Progenitor cell of endocrine pancreas (in vitro differentiated cells): ENCODE measurements at regions not wholly inside any gene's neighbourhood (a gene's known extent, or its start where the extent isn't known, plus 50 kb on each side); places are given as distances from the start of the nearest gene placed in this dataset.
A peak's percentile ranks its signal among the peaks of the same experiment; 100 is the strongest.

ENCODE experiments used
- DNase-seq: peaks from one replicate; pipeline ENCODE4 v3.0.0; 2021; ENCODE audit warnings: low spot score; ENCODE audit not compliant: unreplicated experiment
- H3K27ac Mint-ChIP-seq: 2 replicates; pipeline ENCODE4 v1.8.0; 2021; ENCODE audit warnings: mild to moderate bottlenecking, moderate library complexity, mixed read lengths
- H3K27me3 Mint-ChIP-seq: 2 replicates; pipeline ENCODE4 v1.8.0; 2021; ENCODE audit warnings: mixed read lengths
- H3K36me3 Mint-ChIP-seq: 2 replicates; pipeline ENCODE4 v1.8.0; 2022; ENCODE audit warnings: mixed read lengths; ENCODE audit not compliant: insufficient read depth
- H3K4me1 Mint-ChIP-seq: 2 replicates; pipeline ENCODE4 v1.8.0; 2021; ENCODE audit warnings: low read depth, mixed read lengths
- H3K4me3 Mint-ChIP-seq: 2 replicates; pipeline ENCODE4 v1.8.0; 2021; ENCODE audit warnings: low read depth, mild to moderate bottlenecking, moderate library complexity, mixed read lengths
- H3K9me3 Mint-ChIP-seq: 2 replicates; pipeline ENCODE4 v1.8.0; 2021; ENCODE audit warnings: low read depth, mixed read lengths
- CTCF ChIP-seq: fragments of 200-600 bp; sonication (generic); IDR thresholded peaks from one replicate; pipeline ENCODE4 v1.5.0; 2021; ENCODE audit warnings: antibody characterized with exemption, mild to moderate bottlenecking; ENCODE audit not compliant: unreplicated experiment

GRCh38 chr10:112871021-112871420, 79.0 kb upstream of the TCF7L2 start:
- no peak overlapping the region for H3K27ac Mint-ChIP-seq
- no peak for TF ChIP-seq CTCF
- H3K9me3 Mint-ChIP-seq, result peaks cover 16% of the 10 kb centered on the region
- H3K27me3 Mint-ChIP-seq, result no peaks in the 10 kb centered on the region
- peaks cover 5% of the 10 kb centered on the region for H3K36me3 Mint-ChIP-seq
- H3K4me1 Mint-ChIP-seq, result no peaks in the 10 kb centered on the region
- no peak for DNase-seq
- H3K4me3 Mint-ChIP-seq, result no peak overlapping the region

- no peak overlapping the region for H3K4me3 Mint-ChIP-seq
- peaks cover 5% of the 10 kb centered on the region for H3K36me3 Mint-ChIP-seq
- no peak for DNase-seq
These were observed 77.3 kb upstream of the TCF7L2 start for GRCh38 chr10:112872728-112873127.

GRCh38 chr10:112873541-112873940, 76.5 kb upstream of the TCF7L2 start:
- H3K9me3 Mint-ChIP-seq, result peaks cover 12% of the 10 kb centered on the region
- no peaks in the 10 kb centered on the region for H3K27me3 Mint-ChIP-seq
- no peak for DNase-seq
- TF ChIP-seq CTCF, result no peak
- H3K27ac Mint-ChIP-seq, result no peak overlapping the region
- H3K36me3 Mint-ChIP-seq, result peaks cover 5% of the 10 kb centered on the region
- no peak overlapping the region for H3K4me3 Mint-ChIP-seq
- peaks cover 3% of the 10 kb centered on the region for H3K4me1 Mint-ChIP-seq

More at GRCh38 chr10:112872728-112873127, 77.3 kb upstream of the TCF7L2 start:
- H3K4me1 Mint-ChIP-seq, result peaks cover 3% of the 10 kb centered on the region
- no peaks in the 10 kb centered on the region for H3K27me3 Mint-ChIP-seq
- H3K27ac Mint-ChIP-seq, result no peak overlapping the region
- TF ChIP-seq CTCF, result peak; percentile 12
- H3K9me3 Mint-ChIP-seq, result peaks cover 12% of the 10 kb centered on the region

- no peak for DNase-seq
- no peaks in the 10 kb centered on the region for H3K27me3 Mint-ChIP-seq
- no peak overlapping the region for H3K27ac Mint-ChIP-seq
- peaks cover 3% of the 10 kb centered on the region for H3K4me1 Mint-ChIP-seq
- H3K9me3 Mint-ChIP-seq, result peaks cover 12% of the 10 kb centered on the region
- TF ChIP-seq CTCF, result no peak
- H3K4me3 Mint-ChIP-seq, result no peak overlapping the region
- H3K36me3 Mint-ChIP-seq, result peaks cover 4% of the 10 kb centered on the region
These were observed 75.1 kb upstream of the TCF7L2 start for GRCh38 chr10:112874982-112875381.

GRCh38 chr10:112875476-112876267, 74.4 kb upstream of the TCF7L2 start:
- peaks cover 12% of the 10 kb centered on the region for H3K9me3 Mint-ChIP-seq
- no peak for DNase-seq
- H3K27ac Mint-ChIP-seq, result no peak overlapping the region
- no peak overlapping the region for H3K4me3 Mint-ChIP-seq
- no peaks in the 10 kb centered on the region for H3K27me3 Mint-ChIP-seq
- peaks cover 3% of the 10 kb centered on the region for H3K4me1 Mint-ChIP-seq
- H3K36me3 Mint-ChIP-seq, result peaks cover 4% of the 10 kb centered on the region
- no peak for TF ChIP-seq CTCF
